IMR-90 (cell line): ENCODE measurements at regions not wholly inside any gene's neighbourhood (a gene's known extent, or its start where the extent isn't known, plus 50 kb on each side); places are given as distances from the start of the nearest gene placed in this dataset.

ENCODE experiments used
- CEBPB ChIP-seq: IDR thresholded peaks from 2 replicates; pipeline ENCODE4 v1.6.1; 2012; ENCODE audit warnings: low read depth, low read length, improper control_type of control experiment
- CHD1 ChIP-seq: IDR thresholded peaks from 2 replicates; pipeline ENCODE4 v1.6.1; 2012; ENCODE audit warnings: low read depth, low read length, improper control_type of control experiment
- CTCF ChIP-seq: conservative IDR thresholded peaks from 2 replicates; pipeline ENCODE4 v1.5.1; 2012; ENCODE audit warnings: mild to moderate bottlenecking, low read depth, low read length, improper control_type of control experiment
- FOS ChIP-seq: fragments of 150-350 bp; IDR thresholded peaks from 2 replicates; pipeline ENCODE4 v1.6.1; 2016; ENCODE audit warnings: low read depth, low read length
- MAZ ChIP-seq: IDR thresholded peaks from 2 replicates; pipeline ENCODE4 v1.6.1; 2012; ENCODE audit warnings: low read depth, mild to moderate bottlenecking, low read length, improper control_type of control experiment, moderate library complexity, borderline replicate concordance
- MXI1 ChIP-seq: IDR thresholded peaks from 2 replicates; pipeline ENCODE4 v1.6.1; 2012; ENCODE audit warnings: low read depth, mild to moderate bottlenecking, low read length, moderate library complexity, borderline replicate concordance
- NFE2L2 ChIP-seq: fragments of 150-350 bp; IDR thresholded peaks from 2 replicates; pipeline ENCODE4 v1.6.1; 2016; ENCODE audit warnings: low read depth, mild to moderate bottlenecking, low read length
- POLR2A ChIP-seq: IDR thresholded peaks from 2 replicates; pipeline ENCODE4 v1.6.1; 2012; ENCODE audit warnings: mild to moderate bottlenecking, low read depth, low read length
- RAD21 ChIP-seq: IDR thresholded peaks from 2 replicates; pipeline ENCODE4 v1.6.1; 2012; ENCODE audit warnings: low read length, improper control_type of control experiment
- RCOR1 ChIP-seq: IDR thresholded peaks from 2 replicates; pipeline ENCODE4 v1.6.1; 2012; ENCODE audit warnings: mild to moderate bottlenecking, low read length, improper control_type of control experiment; ENCODE audit not compliant: insufficient replicate concordance
- RFX5 ChIP-seq: IDR thresholded peaks from 2 replicates; pipeline ENCODE4 v1.8.0; 2012; ENCODE audit warnings: low read depth, mild to moderate bottlenecking, low read length, moderate library complexity
- USF2 ChIP-seq: fragments of 150-350 bp; IDR thresholded peaks from 2 replicates; pipeline ENCODE4 v1.6.1; 2017; ENCODE audit warnings: mild to moderate bottlenecking, antibody characterized with exemption, low read length, low read depth

GRCh38 chr4:148651991-148652390 lies 209.8 kb upstream of the NR3C2 start:
- TF ChIP-seq CTCF (no peak), RCOR1 (no peak), USF2 (no peak), FOS (no peak), MAZ (no peak), RFX5 (no peak), POLR2A (no peak), CHD1 (no peak), NFE2L2 (no peak), MXI1 (no peak), RAD21 (no peak), CEBPB (no peak)
